GM18873 (cell line): ENCODE measurements at regions not wholly inside any gene's neighbourhood (a gene's known extent, or its start where the extent isn't known, plus 50 kb on each side); places are given as distances from the start of the nearest gene placed in this dataset.

Source experiments
- ATAC-seq: cut with Tn5 transposase; IDR thresholded peaks from one replicate; pipeline ENCODE4 v1.9.1; 2021; ENCODE audit warnings: mild to moderate bottlenecking, moderate library complexity, moderate number of reproducible peaks; ENCODE audit not compliant: unreplicated experiment, low FRiP score

DNA sequence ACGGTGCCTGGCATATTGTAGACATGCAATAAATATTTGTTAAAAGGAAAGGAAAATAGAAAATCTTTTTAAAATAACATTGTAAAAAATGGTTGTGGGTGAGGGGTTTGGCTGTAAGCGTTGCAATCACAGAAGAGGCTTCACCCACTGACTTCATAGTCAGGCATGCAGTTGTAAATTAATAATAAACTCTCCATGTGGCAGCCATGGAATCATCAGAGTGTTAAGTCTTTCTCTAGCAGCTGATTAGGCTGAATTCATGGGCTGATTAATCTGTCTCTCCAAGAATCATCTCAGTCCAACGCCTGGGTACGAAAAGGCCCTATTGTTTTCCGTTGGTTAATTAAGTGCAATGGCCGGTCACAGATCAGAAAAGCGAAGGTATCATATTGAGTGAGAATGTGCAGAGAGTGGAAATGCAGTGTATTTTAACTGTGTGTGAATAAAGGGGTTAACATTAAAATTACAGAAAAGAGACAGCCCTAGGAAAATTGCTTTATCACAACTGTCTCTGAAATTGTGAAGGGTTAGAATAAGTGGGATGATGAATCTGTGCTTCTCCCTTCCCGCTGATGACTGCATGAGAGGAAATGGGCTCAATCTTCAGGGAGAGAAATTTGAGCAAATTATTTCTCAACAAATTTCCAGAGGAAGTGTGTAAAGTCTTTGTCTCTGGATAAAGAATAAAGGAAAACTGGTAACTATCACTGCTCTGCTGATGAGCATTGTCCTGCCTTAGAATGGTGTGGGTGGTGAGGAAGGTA lies 269.0 kb downstream of the FAM76B start:
- no peak for ATAC-seq

DNA sequence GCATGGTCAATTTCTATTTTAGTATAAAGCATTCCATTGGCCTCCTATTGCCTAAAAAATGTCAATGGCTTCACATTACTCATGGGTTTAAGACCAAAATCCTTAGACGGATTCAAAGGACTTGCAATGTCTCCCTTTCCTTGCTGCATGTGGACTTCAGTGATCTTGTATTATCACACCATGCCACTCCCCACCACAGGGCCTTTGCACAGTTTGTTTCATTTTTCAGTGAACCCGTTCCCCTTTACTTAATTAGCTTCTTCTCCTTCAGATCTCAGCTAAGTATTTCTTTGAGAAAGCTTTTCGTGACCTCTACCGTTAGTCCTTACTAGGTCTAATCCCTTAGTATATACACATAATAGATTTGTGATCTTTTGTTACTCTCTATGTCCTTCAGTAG lies 269.7 kb downstream of the FAM76B start:
- no peak for ATAC-seq

DNA sequence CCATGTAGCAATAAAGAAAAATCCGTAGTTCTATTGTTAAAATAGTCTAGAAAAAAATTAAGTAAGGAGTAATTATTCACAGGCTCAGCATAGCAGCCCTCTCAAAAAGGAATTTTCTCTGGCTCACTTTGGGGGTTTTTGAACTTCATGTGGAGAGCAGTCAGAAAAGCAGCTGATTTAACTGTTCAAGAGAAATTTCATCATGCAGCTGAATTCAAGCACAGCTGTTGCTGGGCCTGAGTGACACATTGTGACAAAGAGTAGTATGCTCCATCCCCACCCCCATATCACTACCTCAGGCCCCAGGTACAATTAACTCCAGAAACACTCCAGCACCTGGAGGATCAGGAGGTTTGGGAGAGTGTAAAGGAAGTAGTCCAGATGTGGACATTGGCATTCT lies 272.1 kb downstream of the FAM76B start:
- ATAC-seq, result no peak

DNA sequence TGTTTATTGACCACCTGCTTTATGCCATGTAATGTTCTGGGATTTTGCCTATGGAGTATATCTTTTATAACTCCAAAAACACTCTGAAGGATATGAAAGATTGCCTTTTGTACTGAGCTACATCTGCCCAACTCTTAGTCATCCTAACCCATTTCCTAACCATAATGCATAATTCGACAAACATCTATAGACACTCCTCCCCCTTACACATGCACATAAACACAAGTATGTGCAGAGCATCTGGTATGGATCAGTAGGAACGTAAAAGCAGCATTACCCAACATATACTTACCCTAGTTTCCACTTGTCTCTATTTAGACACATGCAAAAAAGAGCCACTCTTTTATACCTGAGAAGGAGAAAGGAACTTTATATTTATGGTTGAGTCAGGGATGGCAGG lies 272.8 kb downstream of the FAM76B start:
- ATAC-seq, result no peak

DNA sequence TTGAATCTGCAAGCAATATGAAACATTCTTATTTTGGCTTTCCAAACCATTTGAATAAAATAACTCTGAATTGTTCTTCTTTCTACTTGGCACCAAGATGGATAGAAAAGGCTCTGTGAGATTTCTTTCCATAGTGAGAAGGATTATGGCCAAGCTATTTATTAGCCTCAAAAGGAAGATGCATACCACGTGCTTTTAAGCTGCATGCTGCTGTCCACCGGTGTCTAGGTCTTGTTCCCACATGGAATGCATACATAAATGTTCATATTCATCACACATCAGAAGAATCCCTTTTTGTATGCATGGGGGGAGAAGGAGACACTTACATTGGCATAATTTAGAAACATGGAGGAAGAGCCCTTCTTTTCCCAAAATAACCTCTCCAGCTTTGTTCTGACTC lies 273.4 kb downstream of the FAM76B start:
- no peak for ATAC-seq

DNA sequence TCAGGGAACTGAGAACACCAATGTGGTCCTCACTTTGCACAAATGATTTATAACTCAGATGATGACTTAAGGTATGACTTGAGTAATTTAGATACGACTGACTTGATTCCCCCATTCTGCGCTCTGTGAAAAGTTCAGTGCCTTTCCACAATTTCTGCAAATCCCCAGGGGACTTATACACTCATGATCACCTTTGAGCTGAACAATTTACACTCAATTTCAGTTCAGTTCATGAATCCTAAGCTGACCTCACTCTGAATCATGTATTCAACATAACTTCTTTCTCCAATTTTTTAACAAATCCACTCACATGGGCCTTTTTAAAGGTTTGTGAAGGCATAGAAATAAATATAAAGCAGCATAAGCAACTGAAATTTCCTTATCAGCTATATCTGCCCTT lies 274.2 kb downstream of the FAM76B start:
- no peak for ATAC-seq

DNA sequence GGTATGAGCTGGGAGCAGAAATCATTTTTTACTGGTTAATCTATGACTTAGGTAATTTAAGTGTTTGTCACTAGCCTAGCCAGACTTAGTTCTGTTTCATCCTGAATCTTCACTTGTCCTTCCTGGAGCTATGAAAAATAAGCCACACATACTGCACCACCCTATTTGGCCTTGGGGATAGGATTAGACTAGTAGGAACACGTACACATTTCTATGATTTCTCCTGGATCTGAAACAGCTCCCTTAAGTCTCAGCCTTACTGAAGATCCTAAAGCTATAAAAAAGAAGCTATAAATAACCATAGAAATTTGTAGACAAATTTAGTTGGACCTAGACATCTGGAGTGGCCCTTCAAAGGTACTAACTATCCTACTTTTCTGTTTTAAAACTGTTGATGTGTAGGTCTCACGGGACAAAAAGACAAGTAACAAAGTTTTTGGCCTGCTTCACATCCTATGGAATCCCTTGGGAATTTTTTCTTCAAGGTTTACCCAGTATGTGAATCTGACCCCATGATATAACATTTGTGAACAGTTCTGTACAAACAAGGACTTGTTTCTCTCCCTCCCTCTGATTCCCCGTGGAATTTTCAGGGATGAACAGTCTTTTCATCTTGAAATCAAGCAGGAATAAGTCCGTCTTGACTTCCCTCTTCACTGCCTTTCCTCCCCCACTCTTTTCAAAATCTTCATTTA lies 275.0 kb downstream of the FAM76B start:
- ATAC-seq, result no peak

DNA sequence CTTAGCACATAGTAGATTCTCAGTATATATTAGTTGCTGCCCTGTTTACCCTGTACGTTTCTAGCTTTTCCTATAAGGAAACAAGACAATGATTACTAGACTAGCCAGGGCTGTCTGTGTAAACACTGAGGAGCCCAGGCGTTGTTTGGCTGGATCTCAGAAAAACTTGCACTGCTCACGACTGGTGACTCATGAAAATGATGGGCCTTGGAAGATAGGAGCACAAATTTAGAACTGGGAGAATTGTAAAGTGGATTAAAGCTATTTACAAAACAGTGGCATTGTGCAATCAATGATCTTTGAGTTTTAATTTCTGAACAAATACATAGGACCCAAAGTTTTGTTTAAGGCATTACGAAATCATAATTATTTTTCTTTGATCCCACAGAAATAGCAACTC lies 276.9 kb downstream of the FAM76B start:
- ATAC-seq, result no peak

DNA sequence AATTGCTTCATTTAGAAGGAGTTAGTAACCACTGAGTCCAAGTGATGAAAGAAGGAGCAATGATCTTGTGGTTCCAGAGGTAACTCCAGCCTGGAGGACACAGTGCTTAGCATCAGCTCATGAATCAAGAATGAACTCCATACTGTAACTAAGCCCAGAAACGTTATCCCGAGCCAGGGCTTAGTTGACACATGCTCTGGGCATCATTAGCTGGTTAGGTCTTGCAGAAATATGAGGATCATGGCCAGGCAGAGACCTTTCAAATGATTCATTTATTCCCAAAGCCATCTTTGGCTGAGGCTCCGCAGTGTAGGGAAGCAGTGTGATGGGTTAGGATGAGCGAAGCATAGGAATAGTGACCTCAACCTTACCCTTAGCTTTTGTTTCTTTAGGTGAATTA lies 277.4 kb downstream of the FAM76B start:
- no peak for ATAC-seq

DNA sequence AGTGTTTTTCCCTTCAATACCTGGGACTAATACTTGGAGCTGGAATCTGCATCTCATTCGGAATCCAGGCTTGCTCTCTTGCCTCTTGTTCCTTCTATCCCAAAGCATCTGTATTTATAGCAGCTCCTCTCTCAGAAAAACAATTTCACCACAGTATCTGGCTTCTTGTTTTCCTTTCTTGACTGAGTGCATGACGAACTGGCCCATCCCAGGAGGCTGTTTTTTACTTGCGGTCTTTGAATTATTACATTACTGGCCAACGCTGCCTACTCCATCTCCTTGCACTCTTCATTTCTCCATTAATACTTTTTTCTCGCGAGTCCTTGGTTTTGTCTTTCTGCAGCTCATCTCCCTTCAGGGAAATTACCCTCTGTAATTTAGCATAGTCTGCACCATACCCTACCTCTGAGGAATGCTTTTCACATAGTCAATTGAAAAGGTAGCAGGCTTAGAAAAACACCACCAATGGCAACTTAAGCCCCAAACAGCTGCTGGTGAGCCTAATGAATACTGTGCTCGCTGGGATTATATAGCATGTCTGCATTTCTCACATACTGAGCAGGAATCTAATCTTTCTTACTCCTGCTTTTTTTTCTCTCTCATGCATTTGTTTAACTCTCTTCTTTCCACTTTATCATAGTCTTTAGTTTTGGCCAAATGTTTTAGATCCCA lies 277.4 kb upstream of the SESN3 start:
- ATAC-seq, result no peak

DNA sequence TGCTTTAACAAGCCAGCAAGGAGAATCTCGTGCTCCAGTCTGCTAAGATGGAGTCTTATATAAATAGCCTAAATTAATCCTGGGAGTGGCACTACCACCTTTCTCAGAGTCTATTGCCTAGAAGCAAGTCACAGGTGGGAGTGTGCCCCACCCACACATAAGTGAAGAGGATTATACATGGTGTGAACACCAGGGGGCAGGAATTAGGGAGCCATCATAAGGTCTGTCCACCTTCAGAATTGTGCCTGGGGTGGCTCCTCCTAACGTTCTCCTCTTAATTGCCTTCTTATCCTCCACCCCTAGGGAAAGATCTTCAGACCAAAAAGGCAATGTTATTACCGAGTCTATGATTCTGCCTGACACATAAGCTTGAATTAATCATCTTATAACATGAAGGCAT lies 276.8 kb upstream of the SESN3 start:
- no peak for ATAC-seq

DNA sequence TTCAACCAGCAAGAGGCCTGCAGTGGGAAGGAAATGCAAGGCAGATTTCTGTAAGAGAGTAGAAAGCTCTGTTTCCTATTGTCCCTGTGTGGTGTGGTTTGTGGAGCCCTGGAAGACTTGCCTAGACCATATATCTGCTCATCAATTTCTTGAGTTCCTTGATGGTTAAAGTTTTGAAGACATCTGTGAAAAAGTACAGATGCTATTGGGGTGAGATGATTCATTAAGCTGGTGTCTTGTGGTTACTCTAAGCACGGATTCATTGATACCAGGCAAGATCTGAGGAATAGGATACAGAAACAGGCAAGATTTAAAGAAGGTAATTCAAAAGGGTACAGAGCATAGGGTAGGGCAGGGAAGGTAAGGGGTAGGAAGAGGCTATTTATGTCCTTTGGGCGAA lies 275.8 kb upstream of the SESN3 start:
- no peak for ATAC-seq

DNA sequence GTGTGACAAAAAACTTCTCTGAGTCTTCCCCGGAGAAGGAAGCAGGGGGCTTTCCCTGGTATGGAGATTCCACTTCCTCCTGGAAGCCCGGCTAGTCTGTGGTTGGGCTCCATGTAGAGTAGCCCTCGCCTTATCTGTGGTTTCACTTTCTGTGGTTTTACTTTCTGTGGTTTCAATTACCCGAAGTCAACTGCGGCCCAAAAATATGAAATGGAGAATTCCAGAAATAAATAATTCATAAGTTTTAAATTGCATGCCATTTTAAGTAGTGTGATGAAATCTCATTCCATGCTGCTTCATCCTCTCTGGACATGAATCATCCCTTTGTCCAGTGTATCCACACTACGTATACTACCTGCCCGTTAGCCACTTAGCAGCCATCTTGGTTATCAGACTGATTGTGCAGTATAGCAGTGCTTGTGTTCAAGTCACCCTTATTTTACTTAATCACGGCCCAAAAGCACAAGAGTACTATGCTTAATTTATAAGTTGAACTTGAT lies 275.0 kb upstream of the SESN3 start:
- ATAC-seq, result no peak

DNA sequence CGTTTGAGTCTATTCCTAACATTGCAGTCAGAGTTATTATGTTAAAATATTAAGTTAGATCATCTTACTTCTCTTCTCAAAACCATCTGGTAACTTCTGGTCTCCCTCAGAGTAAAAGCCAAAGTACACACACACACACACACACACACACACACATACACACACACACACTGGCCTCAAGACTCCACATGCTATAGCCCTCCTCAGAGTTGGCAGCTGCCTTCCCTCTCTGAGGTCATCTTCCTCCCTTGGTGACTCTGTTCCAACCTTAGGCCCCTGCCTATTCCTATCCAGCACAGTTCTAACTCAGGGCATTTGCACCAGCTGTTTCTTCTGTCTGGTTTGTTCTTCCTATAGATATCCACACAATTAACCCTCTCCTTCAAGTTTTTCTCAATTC lies 272.0 kb upstream of the SESN3 start:
- ATAC-seq, result no peak

DNA sequence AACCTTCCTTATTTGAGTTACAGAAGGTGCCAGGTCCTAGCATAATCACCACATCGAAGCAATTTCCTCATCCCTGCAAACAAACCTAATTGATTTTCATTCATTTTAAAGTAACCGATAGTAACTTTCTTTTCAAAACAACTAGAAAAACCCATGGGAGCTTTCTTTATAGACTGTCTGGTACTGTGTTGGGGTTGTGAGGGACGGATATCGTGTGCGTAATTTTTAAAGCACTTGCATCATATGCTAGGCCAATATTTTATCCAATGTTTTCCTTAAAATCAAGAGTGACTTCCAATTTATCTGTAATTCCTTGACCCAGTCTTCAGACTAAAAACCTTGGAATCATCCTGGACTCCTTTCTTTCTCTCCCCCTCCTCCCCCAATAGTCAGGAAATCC lies 271.5 kb upstream of the SESN3 start:
- no peak for ATAC-seq

DNA sequence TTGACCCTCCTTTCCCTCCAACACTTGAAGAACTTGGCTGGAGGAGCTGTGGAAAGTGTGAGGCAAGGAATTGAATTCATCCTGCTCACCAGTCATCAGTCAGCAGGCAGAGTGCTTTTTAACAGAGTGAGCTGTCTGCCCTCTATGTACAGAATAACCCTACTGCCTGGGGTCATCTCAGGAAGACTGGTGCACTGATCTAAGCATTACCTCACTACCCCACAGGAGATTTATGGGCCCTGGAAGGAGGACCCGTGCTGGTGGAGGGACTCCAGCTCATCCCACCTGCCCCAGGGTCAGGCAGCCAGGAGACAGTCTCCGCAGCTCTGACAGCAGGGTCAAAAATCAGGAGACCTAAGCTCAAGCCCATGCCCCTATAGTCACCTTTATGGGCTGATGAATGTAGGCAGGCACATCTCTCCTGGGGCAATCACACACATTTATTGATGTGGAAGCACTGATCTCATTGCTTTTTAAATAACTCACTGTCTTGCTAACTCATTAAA lies 270.8 kb upstream of the SESN3 start:
- ATAC-seq, result no peak

DNA sequence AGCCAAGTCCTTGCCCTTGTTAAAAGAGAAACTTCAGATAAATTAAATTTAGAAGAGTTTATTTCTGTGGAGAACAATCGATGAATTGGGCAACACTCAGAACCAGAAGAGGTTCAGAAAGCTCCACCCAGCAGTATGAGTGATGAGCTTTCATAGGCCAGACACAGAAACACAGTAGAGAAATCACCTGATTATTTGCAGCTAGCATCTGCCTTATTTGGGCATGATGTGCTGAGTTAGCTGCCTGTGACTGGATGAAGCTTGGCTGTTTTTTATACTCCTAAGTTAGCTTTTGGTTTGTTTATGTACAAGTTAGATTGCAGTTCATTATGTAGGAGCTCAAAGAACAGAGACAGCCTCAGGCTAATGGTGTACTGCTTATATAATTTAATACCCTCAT lies 269.5 kb upstream of the SESN3 start:
- no peak for ATAC-seq

DNA sequence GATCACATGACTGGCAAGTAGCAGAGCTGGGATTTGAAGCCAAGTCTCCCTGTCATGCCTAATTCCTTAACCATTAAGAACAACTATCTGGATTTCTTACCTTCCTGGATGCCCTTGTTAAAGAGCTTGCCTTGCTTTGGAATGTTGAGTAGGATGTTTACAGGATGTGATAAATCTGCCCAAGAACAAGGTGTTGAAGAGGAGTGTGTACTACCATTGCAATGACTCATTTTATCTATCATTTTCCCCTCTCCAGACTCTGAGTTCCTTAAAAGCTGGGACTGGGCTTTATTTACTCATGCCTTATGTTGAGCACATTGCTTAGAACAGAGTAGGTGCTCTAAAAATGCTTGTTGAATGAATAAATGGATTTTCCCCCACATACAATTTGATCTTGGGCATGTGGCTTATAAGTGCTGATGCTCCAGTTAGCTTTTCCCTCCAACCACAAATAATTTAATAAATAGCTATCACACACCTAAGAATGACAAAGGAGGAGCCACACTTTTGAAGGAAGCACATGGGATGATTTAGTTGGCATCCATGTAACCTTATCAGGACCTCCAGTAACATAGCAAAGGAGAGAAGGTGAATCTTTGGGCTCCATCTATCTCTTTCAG lies 268.6 kb upstream of the SESN3 start:
- ATAC-seq, result no peak

DNA sequence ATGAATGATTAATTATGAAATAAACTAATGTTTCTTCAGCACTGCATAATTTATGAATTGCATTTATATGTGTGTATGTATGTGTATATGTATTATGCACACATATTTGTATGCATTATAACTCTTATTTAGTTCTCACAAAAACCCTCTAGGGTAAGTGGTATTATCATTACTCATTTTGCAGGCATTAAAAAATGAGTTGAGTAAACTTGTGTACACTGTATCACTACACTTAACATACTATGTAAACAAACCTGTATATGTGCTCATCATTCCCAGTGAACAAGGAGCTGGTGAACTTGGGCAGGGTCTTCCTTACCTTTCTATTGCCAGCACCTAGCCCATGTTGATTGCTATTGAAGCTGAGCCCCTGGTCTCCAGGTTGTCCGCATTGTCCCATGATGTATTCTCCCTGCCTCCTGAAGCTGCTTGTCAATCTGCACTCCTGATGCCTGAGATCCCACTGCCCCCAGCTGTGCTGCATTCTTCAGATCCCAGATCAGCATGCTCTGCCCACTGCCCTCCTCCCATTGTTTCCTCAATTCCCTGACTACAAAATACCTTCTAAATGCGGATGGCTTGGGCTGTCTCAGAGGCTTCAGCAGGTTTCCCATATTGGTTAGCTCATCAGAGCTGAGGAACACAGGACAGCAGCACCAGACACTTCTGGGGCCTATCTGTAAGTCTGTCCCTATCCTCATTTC lies 267.9 kb upstream of the SESN3 start:
- ATAC-seq, result no peak

DNA sequence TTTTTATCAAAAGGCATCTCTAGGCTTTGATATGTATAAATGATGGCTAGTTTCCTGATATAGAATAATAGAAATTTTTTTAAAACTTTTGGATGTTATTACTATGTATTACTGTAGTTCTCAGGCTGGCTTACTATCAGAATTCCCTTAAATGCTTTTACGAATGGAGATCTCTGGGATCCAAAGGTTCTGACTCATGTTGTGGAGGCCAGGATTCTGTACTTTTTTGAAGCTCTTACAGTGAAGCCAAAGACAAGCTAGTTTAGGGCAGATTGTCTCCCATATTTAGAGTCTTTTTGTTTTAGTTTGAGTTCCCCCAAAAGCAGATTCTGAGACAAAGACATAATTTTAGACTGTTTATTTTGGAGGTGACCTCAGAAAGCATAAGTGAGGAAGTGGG lies 265.9 kb upstream of the SESN3 start:
- ATAC-seq, result no peak
